Rectal smooth muscle tissue (tissue), 1 donor: ENCODE measurements at regions not wholly inside any gene's neighbourhood (a gene's known extent, or its start where the extent isn't known, plus 50 kb on each side); places are given as distances from the start of the nearest gene placed in this dataset.

Experiments
- H3K27ac ChIP-seq: one replicate; pipeline ENCODE4 v1.7.0; 2013; ENCODE audit warnings: low read depth, low read length, inconsistent platforms
- H3K27me3 ChIP-seq: one replicate; pipeline ENCODE4 v1.7.0; 2013; ENCODE audit warnings: low read length; ENCODE audit not compliant: control insufficient read depth, insufficient read depth
- H3K36me3 ChIP-seq: one replicate; pipeline ENCODE4 v1.7.0; 2013; ENCODE audit warnings: low read length; ENCODE audit not compliant: control insufficient read depth, insufficient read depth
- H3K4me1 ChIP-seq: one replicate; pipeline ENCODE4 v1.7.0; 2013; ENCODE audit warnings: low read length; ENCODE audit not compliant: control insufficient read depth, insufficient read depth
- H3K4me3 ChIP-seq: one replicate; pipeline ENCODE4 v1.7.0; 2013; ENCODE audit warnings: low read length
- H3K9ac ChIP-seq: one replicate; pipeline ENCODE4 v1.7.0; 2013; ENCODE audit warnings: low read length

DNA sequence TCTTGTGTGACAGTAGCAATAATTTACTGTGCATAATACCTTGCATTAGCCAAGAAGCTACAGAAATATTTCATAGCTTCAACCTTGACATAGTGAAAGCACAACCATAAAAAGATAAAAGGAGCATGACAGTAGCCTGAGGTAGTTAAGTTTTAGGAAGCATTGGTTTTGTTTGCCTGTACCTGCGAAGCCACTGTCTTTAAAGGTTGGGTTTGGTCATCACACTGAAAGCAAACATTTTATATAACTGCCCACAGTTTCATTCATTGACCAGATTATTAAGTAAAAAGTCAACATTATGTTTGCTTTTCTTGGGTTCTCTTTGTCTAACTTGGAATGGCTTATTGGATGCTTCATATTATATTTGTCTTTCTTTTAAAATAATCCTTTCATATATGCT, 450.1 kb upstream of the IL12A start:
- no peaks in the 10 kb centered on the region for H3K36me3 ChIP-seq
- no peaks in the 10 kb centered on the region for H3K4me1 ChIP-seq
- H3K27ac ChIP-seq = no peak overlapping the region
- H3K4me3 ChIP-seq = no peak overlapping the region
- no peaks in the 10 kb centered on the region for H3K27me3 ChIP-seq
- H3K9ac ChIP-seq = no peak overlapping the region

DNA sequence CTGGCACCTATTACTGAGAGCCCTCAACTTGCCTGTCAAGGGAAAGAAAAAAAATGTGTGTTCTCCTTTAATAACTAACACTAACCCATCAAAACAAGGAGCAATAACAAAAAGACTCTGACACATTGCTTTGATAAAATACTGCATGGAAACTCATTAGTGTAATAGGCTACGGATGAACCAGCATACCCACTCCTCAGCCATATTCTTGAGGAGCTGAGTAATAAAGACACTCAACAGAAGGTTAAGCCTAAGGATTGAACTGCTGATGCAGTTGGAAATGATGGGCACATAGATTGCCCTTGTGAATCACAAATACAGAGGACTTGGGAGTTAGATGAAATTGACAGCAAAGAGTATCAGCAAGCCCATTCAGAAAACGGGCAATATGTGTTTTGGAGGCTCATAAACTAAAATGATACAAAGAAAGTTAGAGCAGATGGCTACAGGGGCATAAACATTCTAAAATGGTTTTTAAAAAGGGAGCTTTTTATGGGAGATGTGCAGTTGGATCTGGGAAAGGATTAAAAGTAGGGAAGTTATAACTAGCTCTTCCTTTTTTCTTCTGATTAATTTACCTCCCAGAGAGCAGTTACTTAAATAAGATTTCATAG, 447.6 kb upstream of the IL12A start:
- no peak overlapping the region for H3K4me3 ChIP-seq
- H3K36me3 ChIP-seq = no peaks in the 10 kb centered on the region
- H3K9ac ChIP-seq = no peak overlapping the region
- H3K27ac ChIP-seq = no peak overlapping the region
- H3K27me3 ChIP-seq = no peaks in the 10 kb centered on the region
- no peaks in the 10 kb centered on the region for H3K4me1 ChIP-seq

- Histone ChIP-seq H3K36me3 (no peaks in the 10 kb centered on the region), H3K4me1 (no peaks in the 10 kb centered on the region), H3K9ac (no peak overlapping the region), H3K4me3 (no peak overlapping the region), H3K27me3 (no peaks in the 10 kb centered on the region), H3K27ac (no peak overlapping the region)
These were observed 439.8 kb upstream of the IL12A start for GRCh38 chr3:159548675-159549335.

- no peaks in the 10 kb centered on the region for H3K27me3 ChIP-seq
- H3K4me3 ChIP-seq = no peak overlapping the region
- no peak overlapping the region for H3K9ac ChIP-seq
- no peaks in the 10 kb centered on the region for H3K36me3 ChIP-seq
- no peaks in the 10 kb centered on the region for H3K4me1 ChIP-seq
- no peak overlapping the region for H3K27ac ChIP-seq
These were observed 433.4 kb upstream of the IL12A start for GRCh38 chr3:159555205-159555604.

GRCh38 chr3:159559771-159560170, 428.9 kb upstream of the IL12A start:
- H3K4me3 ChIP-seq = no peak overlapping the region
- no peaks in the 10 kb centered on the region for H3K27me3 ChIP-seq
- no peak overlapping the region for H3K27ac ChIP-seq
- no peak overlapping the region for H3K9ac ChIP-seq
- H3K36me3 ChIP-seq = no peaks in the 10 kb centered on the region
- no peaks in the 10 kb centered on the region for H3K4me1 ChIP-seq

- no peaks in the 10 kb centered on the region for H3K36me3 ChIP-seq
- H3K27ac ChIP-seq = no peak overlapping the region
- no peaks in the 10 kb centered on the region for H3K4me1 ChIP-seq
- no peaks in the 10 kb centered on the region for H3K27me3 ChIP-seq
- no peak overlapping the region for H3K9ac ChIP-seq
- H3K4me3 ChIP-seq = no peak overlapping the region
These were observed 428.2 kb upstream of the IL12A start for GRCh38 chr3:159560214-159560979.

- H3K27ac ChIP-seq = no peak overlapping the region
- H3K36me3 ChIP-seq = no peaks in the 10 kb centered on the region
- no peak overlapping the region for H3K9ac ChIP-seq
- no peak overlapping the region for H3K4me3 ChIP-seq
- no peaks in the 10 kb centered on the region for H3K27me3 ChIP-seq
- no peaks in the 10 kb centered on the region for H3K4me1 ChIP-seq
These were observed 423.3 kb upstream of the IL12A start for GRCh38 chr3:159565313-159565712.

DNA sequence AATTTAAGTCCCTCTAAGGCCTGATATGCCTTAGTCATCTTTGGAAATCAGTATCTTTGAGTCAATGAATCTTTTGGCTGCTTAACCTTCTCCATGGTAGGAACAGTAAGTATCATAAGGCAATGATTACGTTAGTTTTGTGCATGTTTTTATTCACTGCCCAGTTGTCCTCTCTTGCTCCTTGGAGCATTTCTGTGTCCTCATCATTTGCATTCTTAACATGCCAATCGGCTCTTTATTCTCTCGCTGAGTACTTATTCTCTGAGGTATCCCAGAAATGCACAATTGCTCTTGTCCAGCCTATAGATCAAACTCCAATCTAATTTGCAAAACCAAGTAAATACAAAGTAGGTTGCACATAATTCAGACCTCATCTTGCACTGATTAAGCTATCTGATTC, 405.0 kb upstream of the IL12A start:
- no peaks in the 10 kb centered on the region for H3K36me3 ChIP-seq
- H3K4me3 ChIP-seq = no peak overlapping the region
- H3K27me3 ChIP-seq = no peaks in the 10 kb centered on the region
- H3K4me1 ChIP-seq = no peaks in the 10 kb centered on the region
- H3K9ac ChIP-seq = no peak overlapping the region
- no peak overlapping the region for H3K27ac ChIP-seq

GRCh38 chr3:159584421-159584820, 404.2 kb upstream of the IL12A start:
- H3K4me1 ChIP-seq = no peaks in the 10 kb centered on the region
- H3K36me3 ChIP-seq = no peaks in the 10 kb centered on the region
- H3K4me3 ChIP-seq = no peak overlapping the region
- no peaks in the 10 kb centered on the region for H3K27me3 ChIP-seq
- H3K9ac ChIP-seq = no peak overlapping the region
- H3K27ac ChIP-seq = no peak overlapping the region

- Histone ChIP-seq H3K4me3 (no peak overlapping the region), H3K27ac (no peak overlapping the region), H3K36me3 (no peaks in the 10 kb centered on the region), H3K27me3 (no peaks in the 10 kb centered on the region), H3K4me1 (no peaks in the 10 kb centered on the region), H3K9ac (no peak overlapping the region)
These were observed 401.9 kb upstream of the IL12A start for GRCh38 chr3:159586571-159587202.

GRCh38 chr3:159593927-159594605, 394.6 kb upstream of the IL12A start:
- Histone ChIP-seq H3K4me1 (no peaks in the 10 kb centered on the region), H3K4me3 (no peak overlapping the region), H3K27ac (no peak overlapping the region), H3K36me3 (no peaks in the 10 kb centered on the region), H3K27me3 (no peaks in the 10 kb centered on the region), H3K9ac (no peak overlapping the region)

- Histone ChIP-seq H3K27me3 (no peaks in the 10 kb centered on the region), H3K4me1 (no peaks in the 10 kb centered on the region), H3K36me3 (no peaks in the 10 kb centered on the region), H3K9ac (no peak overlapping the region), H3K4me3 (no peak overlapping the region), H3K27ac (no peak overlapping the region)
These were observed 388.3 kb upstream of the IL12A start for GRCh38 chr3:159600291-159600690.
